H9 (cell line): ENCODE measurements at regions not wholly inside any gene's neighbourhood (a gene's known extent, or its start where the extent isn't known, plus 50 kb on each side); places are given as distances from the start of the nearest gene placed in this dataset.

ENCODE experiments used
- DNase-seq: peaks from one replicate; pipeline ENCODE4 v3.0.0-alpha.2; 2017
- H2AFZ ChIP-seq: one replicate; pipeline ENCODE4 v1.6.1; 2013; ENCODE audit warnings: mild to moderate bottlenecking, low read length, control low read depth, moderate library complexity
- H2AK5ac ChIP-seq: 2 replicates; pipeline ENCODE4 v1.6.1; 2013; ENCODE audit warnings: low read length, control low read depth, mixed read lengths; ENCODE audit not compliant: insufficient read length
- H2BK120ac ChIP-seq: one replicate; pipeline ENCODE4 v1.6.1; 2013; ENCODE audit warnings: low read depth, mild to moderate bottlenecking, low read length, control low read depth, inconsistent platforms; ENCODE audit not compliant: poor library complexity, severe bottlenecking
- H2BK12ac ChIP-seq: 2 replicates; pipeline ENCODE4 v1.6.1; 2013; ENCODE audit warnings: low read length, control low read depth, mixed read lengths, low read depth; ENCODE audit not compliant: insufficient read length
- H2BK15ac ChIP-seq: 2 replicates; pipeline ENCODE4 v1.6.1; 2013; ENCODE audit warnings: low read depth, low read length, control low read depth
- H2BK20ac ChIP-seq: one replicate; pipeline ENCODE4 v1.6.1; 2013; ENCODE audit warnings: low read depth, mild to moderate bottlenecking, low read length, control low read depth, inconsistent platforms; ENCODE audit not compliant: poor library complexity, severe bottlenecking
- H2BK5ac ChIP-seq: 2 replicates; pipeline ENCODE4 v1.6.1; 2013; ENCODE audit warnings: low read length, control low read depth, mixed read lengths; ENCODE audit not compliant: insufficient read length
- H3K14ac ChIP-seq: 2 replicates; pipeline ENCODE4 v1.6.1; 2013; ENCODE audit warnings: low read length, control low read depth; ENCODE audit not compliant: insufficient read depth
- H3K18ac ChIP-seq: 2 replicates; pipeline ENCODE4 v1.6.1; 2013; ENCODE audit warnings: low read depth, mild to moderate bottlenecking, mixed read lengths, low read length, control low read depth; ENCODE audit not compliant: insufficient read length
- H3K23ac ChIP-seq: 2 replicates; pipeline ENCODE4 v1.6.1; 2013; ENCODE audit warnings: low read length, control low read depth, mixed read lengths, low read depth; ENCODE audit not compliant: insufficient read length
- H3K23me2 ChIP-seq: 2 replicates; pipeline ENCODE4 v1.6.1; 2013; ENCODE audit warnings: low read depth, mild to moderate bottlenecking, mixed read lengths, low read length, control low read depth; ENCODE audit not compliant: insufficient read length, poor library complexity, severe bottlenecking
- H3K27ac ChIP-seq: 2 replicates; pipeline ENCODE4 v1.5.1; 2013; ENCODE audit warnings: low read length, control low read depth, mixed read lengths, low read depth; ENCODE audit not compliant: insufficient read length
- H3K27me3 ChIP-seq: 2 replicates; pipeline ENCODE4 v1.6.1; 2013; ENCODE audit warnings: low read length, control low read depth, inconsistent platforms; ENCODE audit not compliant: insufficient read depth
- H3K4ac ChIP-seq: 2 replicates; pipeline ENCODE4 v1.6.1; 2013; ENCODE audit warnings: low read depth, mild to moderate bottlenecking, control low read depth, inconsistent platforms, low read length, moderate library complexity
- H3K4me1 ChIP-seq: 2 replicates; pipeline ENCODE4 v1.6.1; 2013; ENCODE audit warnings: low read length, control low read depth, inconsistent platforms; ENCODE audit not compliant: insufficient read depth
- H3K4me2 ChIP-seq: 2 replicates; pipeline ENCODE4 v1.6.1; 2013; ENCODE audit warnings: low read length, control low read depth, mixed read lengths; ENCODE audit not compliant: insufficient read length, insufficient read depth
- H3K56ac ChIP-seq: 2 replicates; pipeline ENCODE4 v1.6.1; 2013; ENCODE audit warnings: low read depth, mild to moderate bottlenecking, mixed read lengths, low read length, control low read depth; ENCODE audit not compliant: insufficient read length
- H3K79me1 ChIP-seq: 2 replicates; pipeline ENCODE4 v1.6.1; 2013; ENCODE audit warnings: low read depth, mild to moderate bottlenecking, moderate library complexity, low read length, control low read depth, inconsistent platforms; ENCODE audit not compliant: insufficient read depth, poor library complexity, severe bottlenecking
- H3K79me2 ChIP-seq: 2 replicates; pipeline ENCODE4 v1.6.1; 2013; ENCODE audit warnings: low read length, control low read depth, inconsistent platforms; ENCODE audit not compliant: insufficient read depth
- H3K9ac ChIP-seq: 2 replicates; pipeline ENCODE4 v1.6.1; 2013; ENCODE audit warnings: low read length, control low read depth, mixed read lengths; ENCODE audit not compliant: insufficient read length; ENCODE audit errors: extremely low read depth
- H3K9me3 ChIP-seq: one replicate; pipeline ENCODE4 v1.6.1; 2013; ENCODE audit warnings: low read depth, low read length, inconsistent platforms; ENCODE audit not compliant: control insufficient read depth
- H3T11ph ChIP-seq: one replicate; pipeline ENCODE4 v1.6.1; 2013; ENCODE audit warnings: mild to moderate bottlenecking, low read length, control low read depth, inconsistent platforms
- H4K20me1 ChIP-seq: one replicate; pipeline ENCODE4 v1.6.1; 2013; ENCODE audit not compliant: control insufficient read depth, insufficient read length, insufficient read depth
- H4K5ac ChIP-seq: 2 replicates; pipeline ENCODE4 v1.6.1; 2013; ENCODE audit warnings: low read depth, mild to moderate bottlenecking, mixed read lengths, low read length, control low read depth; ENCODE audit not compliant: insufficient read length
- H4K8ac ChIP-seq: replicated peaks from 2 replicates; pipeline ENCODE4 v1.6.1; 2013; ENCODE audit warnings: low read length, control low read depth, mixed read lengths, low read depth; ENCODE audit not compliant: insufficient read length
- H4K91ac ChIP-seq: 2 replicates; pipeline ENCODE4 v1.6.1; 2013; ENCODE audit warnings: low read depth, mild to moderate bottlenecking, moderate library complexity, mixed read lengths, low read length, control low read depth; ENCODE audit not compliant: insufficient read length
- H3K27ac Mint-ChIP-seq, 3 experiments: 2 replicates in 2 of 3; 3 replicates in 1 of 3; pipeline ENCODE4 v1.8.0; 2020 to 2021; ENCODE audit warnings: mixed read lengths in 3 of 3, mild to moderate bottlenecking in 1 of 3, moderate library complexity in 1 of 3
- H3K27me3 Mint-ChIP-seq: 2 replicates; pipeline ENCODE4 v1.8.0; 2021; ENCODE audit warnings: low read depth, mild to moderate bottlenecking, moderate library complexity, mixed read lengths
- H3K36me3 Mint-ChIP-seq, 3 experiments: 2 replicates in 2 of 3; 3 replicates in 1 of 3; pipeline ENCODE4 v1.8.0; 2020 to 2021; ENCODE audit warnings: low read depth in 3 of 3, mixed read lengths in 3 of 3; ENCODE audit not compliant: insufficient read depth in 1 of 3
- H3K4me1 Mint-ChIP-seq, 2 experiments: 2 replicates each; pipeline ENCODE4 v1.8.0; 2020; ENCODE audit warnings: mixed read lengths in 2 of 2
- H3K4me3 Mint-ChIP-seq, 2 experiments: 2 replicates in 1 of 2; 3 replicates in 1 of 2; pipeline ENCODE4 v1.8.0; 2020 to 2021; ENCODE audit warnings: mild to moderate bottlenecking in 2 of 2, mixed read lengths in 2 of 2, moderate library complexity in 1 of 2
- H3K9me3 Mint-ChIP-seq, 2 experiments: 2 replicates in 1 of 2; 3 replicates in 1 of 2; pipeline ENCODE4 v1.8.0; 2020; ENCODE audit warnings: mild to moderate bottlenecking in 2 of 2, mixed read lengths in 2 of 2, moderate library complexity in 1 of 2
- WGBS: extraction: QIAGEN DNeasy Blood & Tissue Kit; methylation state at CpG from one replicate; pipeline ENCODE4 v1.1.7; 2013; ENCODE audit warnings: missing lambda C conversion rate, low lambda C conversion rate, mixed read lengths; ENCODE audit not compliant: insufficient read length; ENCODE audit errors: extremely low coverage; 5-methylcytosine and 5-hydroxymethylcytosine counted together
- TF ChIP-seq, protein P1 (sequence below): fragments of 200-600 bp; sonication (generic); conservative IDR thresholded peaks from 3 replicates; pipeline ENCODE4 v1.8.0; 2021; ENCODE audit warnings: antibody characterized with exemption, mild to moderate bottlenecking

DNA sequence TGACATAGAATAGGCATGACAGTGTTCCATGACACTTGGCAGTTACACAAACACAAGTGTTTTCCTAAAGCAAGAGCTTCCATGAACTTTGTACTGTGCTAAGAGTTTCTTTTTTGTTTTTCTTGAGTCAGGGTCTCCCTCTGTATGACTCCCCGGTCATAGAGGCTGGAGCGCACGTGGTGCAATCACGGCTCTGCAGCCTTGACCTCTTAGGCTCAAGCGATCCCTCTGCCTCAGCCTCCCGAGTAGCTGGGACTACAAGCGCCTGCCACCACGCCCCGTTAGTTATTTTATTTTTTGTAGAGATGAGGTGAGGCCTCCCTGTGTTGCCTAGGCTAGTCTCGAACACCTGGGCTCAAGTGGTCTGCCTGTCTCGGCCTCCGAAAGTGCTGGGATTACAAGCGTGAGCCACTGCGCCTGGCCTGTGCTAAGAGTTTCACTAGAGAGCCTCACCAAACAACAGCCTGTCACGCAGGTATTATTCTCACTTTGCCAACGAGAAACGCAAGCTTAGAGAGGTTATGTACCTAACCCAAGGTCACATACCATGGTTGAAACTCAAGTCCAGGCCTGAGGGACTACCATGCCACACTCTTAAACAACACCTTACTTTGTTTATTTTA is 355.9 kb downstream of the KLF12 start:
- Histone ChIP-seq H3T11ph (no peak overlapping the region), H4K91ac (no peak overlapping the region), H3K27me3 (no peaks in the 10 kb centered on the region), H4K8ac (no peak overlapping the region), H4K5ac (no peak overlapping the region), H3K18ac (no peak overlapping the region), H3K4me2 (no peak overlapping the region), H3K79me2 (no peaks in the 10 kb centered on the region), H3K27ac (no peak overlapping the region), H3K4ac (no peak overlapping the region), H2AFZ (no peak overlapping the region), H3K4me1 (no peaks in the 10 kb centered on the region; the same call in 1 of the 2 replicates), H3K79me1 (no peaks in the 10 kb centered on the region), H2BK120ac (no peak overlapping the region), H3K9me3 (no peaks in the 10 kb centered on the region), H2BK15ac (no peak overlapping the region), H2BK5ac (no peak overlapping the region), H3K23me2 (no peaks in the 10 kb centered on the region), H3K56ac (no peak overlapping the region), H3K14ac (no peak overlapping the region), H3K23ac (no peak overlapping the region), H3K9ac (no peak overlapping the region), H2BK20ac (no peak overlapping the region), H4K20me1 (no peaks in the 10 kb centered on the region), H2AK5ac (no peak overlapping the region), H2BK12ac (no peak overlapping the region)
- no peak for DNase-seq
- Mint-ChIP-seq H3K4me3 (no peak overlapping the region), H3K9me3 (no peaks in the 10 kb centered on the region; a peak in 1 of 5 replicates), H3K27ac (no peak overlapping the region), H3K4me1 (peaks cover 0 to 5% of the 10 kb centered on the region in 2 experiments; a peak in 1 of 4 replicates), H3K27me3 (no peaks in the 10 kb centered on the region), H3K36me3 (peaks cover 0 to 2% (median 0%) of the 10 kb centered on the region in 3 experiments; a peak in 3 of 7 replicates)
- WGBS, result no CpG with 5 or more reads among the region's 17 CpGs
- TF ChIP-seq, protein P1, sequence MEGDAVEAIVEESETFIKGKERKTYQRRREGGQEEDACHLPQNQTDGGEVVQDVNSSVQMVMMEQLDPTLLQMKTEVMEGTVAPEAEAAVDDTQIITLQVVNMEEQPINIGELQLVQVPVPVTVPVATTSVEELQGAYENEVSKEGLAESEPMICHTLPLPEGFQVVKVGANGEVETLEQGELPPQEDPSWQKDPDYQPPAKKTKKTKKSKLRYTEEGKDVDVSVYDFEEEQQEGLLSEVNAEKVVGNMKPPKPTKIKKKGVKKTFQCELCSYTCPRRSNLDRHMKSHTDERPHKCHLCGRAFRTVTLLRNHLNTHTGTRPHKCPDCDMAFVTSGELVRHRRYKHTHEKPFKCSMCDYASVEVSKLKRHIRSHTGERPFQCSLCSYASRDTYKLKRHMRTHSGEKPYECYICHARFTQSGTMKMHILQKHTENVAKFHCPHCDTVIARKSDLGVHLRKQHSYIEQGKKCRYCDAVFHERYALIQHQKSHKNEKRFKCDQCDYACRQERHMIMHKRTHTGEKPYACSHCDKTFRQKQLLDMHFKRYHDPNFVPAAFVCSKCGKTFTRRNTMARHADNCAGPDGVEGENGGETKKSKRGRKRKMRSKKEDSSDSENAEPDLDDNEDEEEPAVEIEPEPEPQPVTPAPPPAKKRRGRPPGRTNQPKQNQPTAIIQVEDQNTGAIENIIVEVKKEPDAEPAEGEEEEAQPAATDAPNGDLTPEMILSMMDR, result no peak
